Mucosa of descending colon (tissue), 3 donors: ENCODE measurements at regions not wholly inside any gene's neighbourhood (a gene's known extent, or its start where the extent isn't known, plus 50 kb on each side); places are given as distances from the start of the nearest gene placed in this dataset.

ENCODE experiments used
- ATAC-seq: fragments of 200-7000 bp; cut with Tn5 transposase; one replicate; pipeline ENCODE4 v1.9.1; 2020; ENCODE audit warnings: mild to moderate bottlenecking, moderate library complexity
- DNase-seq, 3 donors: peaks; one replicate each; pipeline ENCODE4 v3.0.0-alpha.2; 2020
- H3K36me3 ChIP-seq: fragments of 200-600 bp; one replicate; pipeline ENCODE4 v1.8.0; 2021; ENCODE audit warnings: low read depth, mild to moderate bottlenecking
- H3K4me1 ChIP-seq: fragments of 200-600 bp; one replicate; pipeline ENCODE4 v1.8.0; 2021; ENCODE audit warnings: low read depth, mild to moderate bottlenecking
- H3K4me3 ChIP-seq: fragments of 200-600 bp; one replicate; pipeline ENCODE4 v1.8.0; 2021; ENCODE audit warnings: mild to moderate bottlenecking
- H3K9me3 ChIP-seq: fragments of 200-600 bp; one replicate; pipeline ENCODE4 v1.8.0; 2021; ENCODE audit warnings: mild to moderate bottlenecking
- intact Hi-C, 2 donors: fragments of 100-400 bp; cut with DNase I in 1 of 2; cut with micrococcal nuclease in 1 of 2; formaldehyde crosslinking; loops; one replicate each; pipeline versions ENCODE4 v1.11.0 to v1.11.1; 2022; cut with DNase I, micrococcal nuclease
- TF ChIP-seq, protein P1 (sequence below): fragments of 200-600 bp; IDR thresholded peaks from one replicate; pipeline ENCODE4 v1.8.0; 2022; ENCODE audit warnings: antibody characterized with exemption, mild to moderate bottlenecking
- donor health status: DM: no; HTN: no; CAD: no; lungs with moderate emphysema.
- donor health status: DM: no; HTN: no; CAD: no.
- donor health status: DM: no; HTN: yes; CAD: no.

DNA sequence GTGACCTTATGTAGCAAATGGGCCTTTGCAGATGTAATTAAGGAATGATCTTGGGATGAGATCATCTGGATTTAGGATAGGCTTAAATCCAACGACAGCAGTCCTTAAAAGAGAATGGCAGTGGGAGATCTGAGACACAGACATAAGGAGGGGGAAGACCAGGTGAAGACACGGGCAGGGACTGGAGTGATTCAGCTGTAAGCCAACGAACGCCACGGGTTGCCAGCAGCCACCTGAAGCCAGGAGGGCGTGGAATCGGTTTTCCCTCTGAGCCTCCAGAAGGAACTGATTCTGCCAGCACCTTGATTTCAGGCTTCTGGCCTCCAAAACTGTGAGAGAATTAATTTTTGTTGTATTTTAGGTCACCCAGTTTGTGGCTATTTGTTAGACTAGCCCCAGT, 218.6 kb upstream of the ANKRD55 start:
- no peak overlapping the region for H3K4me3 ChIP-seq
- no peaks in the 10 kb centered on the region for H3K4me1 ChIP-seq
- DNase-seq (no peak), ATAC-seq (no peak)
- H3K36me3 ChIP-seq, result no peaks in the 10 kb centered on the region
- TF ChIP-seq, protein P1, sequence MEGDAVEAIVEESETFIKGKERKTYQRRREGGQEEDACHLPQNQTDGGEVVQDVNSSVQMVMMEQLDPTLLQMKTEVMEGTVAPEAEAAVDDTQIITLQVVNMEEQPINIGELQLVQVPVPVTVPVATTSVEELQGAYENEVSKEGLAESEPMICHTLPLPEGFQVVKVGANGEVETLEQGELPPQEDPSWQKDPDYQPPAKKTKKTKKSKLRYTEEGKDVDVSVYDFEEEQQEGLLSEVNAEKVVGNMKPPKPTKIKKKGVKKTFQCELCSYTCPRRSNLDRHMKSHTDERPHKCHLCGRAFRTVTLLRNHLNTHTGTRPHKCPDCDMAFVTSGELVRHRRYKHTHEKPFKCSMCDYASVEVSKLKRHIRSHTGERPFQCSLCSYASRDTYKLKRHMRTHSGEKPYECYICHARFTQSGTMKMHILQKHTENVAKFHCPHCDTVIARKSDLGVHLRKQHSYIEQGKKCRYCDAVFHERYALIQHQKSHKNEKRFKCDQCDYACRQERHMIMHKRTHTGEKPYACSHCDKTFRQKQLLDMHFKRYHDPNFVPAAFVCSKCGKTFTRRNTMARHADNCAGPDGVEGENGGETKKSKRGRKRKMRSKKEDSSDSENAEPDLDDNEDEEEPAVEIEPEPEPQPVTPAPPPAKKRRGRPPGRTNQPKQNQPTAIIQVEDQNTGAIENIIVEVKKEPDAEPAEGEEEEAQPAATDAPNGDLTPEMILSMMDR, result no peak
- no peaks in the 10 kb centered on the region for H3K9me3 ChIP-seq
- intact Hi-C loops, result no loop called here

DNA sequence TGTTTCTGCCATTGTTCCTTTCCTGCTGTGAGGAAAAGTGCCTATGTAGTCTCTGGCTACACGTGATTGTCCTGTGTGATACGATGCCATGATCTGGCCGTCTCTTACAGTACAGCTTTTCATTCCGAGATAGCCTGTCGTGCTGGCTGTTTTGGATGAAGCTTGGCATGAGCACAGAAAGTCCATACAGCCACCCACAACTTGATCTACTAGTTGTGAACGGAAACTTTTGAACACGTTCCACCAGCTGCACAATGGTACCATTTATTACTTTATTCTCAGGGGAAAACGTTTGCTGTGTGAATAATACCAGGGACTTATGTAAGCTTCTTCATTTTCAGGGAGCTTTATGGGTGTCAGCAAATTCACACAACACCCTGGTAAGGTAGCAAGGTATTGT, 217.6 kb upstream of the ANKRD55 start:
- ATAC-seq (no peak), DNase-seq (no peak)
- Histone ChIP-seq H3K36me3 (no peaks in the 10 kb centered on the region), H3K9me3 (no peaks in the 10 kb centered on the region), H3K4me1 (no peaks in the 10 kb centered on the region), H3K4me3 (no peak overlapping the region)
- intact Hi-C loops, result no loop called here
- TF ChIP-seq, protein P1, result no peak

DNA sequence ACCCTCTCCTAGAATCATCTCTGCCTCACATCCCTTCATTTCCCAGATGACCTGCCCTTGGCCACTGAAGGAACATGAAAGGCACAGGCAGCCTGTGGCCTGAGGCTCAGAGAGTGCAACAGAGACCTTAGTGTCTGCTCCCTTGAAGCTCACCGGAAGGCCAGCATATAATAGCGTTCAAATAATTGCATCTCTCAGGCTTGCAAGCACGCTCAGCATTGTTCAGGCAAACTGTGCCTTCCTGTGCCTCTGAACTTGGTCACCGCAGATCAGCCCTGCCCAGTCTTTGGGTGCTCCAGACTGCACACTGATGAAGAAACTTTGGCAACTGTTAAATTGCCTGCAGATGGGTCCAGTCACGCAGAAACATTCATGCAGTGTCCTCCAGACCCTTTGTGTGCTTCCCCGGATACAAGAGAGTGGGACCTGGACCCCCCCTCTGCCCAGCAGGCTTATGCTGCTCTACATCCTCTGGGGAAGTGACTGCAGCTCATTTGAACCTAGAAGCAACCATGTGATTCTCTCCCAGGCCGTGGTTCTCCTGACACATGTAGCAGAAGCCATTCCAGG, 216.0 kb upstream of the ANKRD55 start:
- no peak overlapping the region for H3K4me3 ChIP-seq
- intact Hi-C loops, result no loop called here

DNA sequence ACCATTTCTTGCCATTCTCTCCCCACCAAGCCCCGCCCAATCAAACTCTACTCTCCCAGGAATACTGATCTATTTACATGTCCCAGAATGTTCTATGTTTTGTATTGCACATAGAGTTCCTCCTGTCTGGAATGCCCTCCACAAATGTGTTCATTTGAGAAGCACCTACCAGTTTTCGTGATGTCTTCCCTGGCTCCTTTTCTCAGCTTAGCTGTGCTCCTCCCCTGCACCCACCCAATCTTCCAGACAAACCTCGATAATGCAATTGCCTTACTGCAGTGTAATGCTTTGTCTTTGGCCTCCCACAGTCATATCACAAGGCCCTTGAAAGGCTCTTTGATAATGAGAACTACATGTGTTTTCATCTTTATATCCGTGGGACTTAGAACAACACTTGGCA, 214.5 kb upstream of the ANKRD55 start:
- no peak for DNase-seq
- H3K36me3 ChIP-seq, result no peaks in the 10 kb centered on the region
- ATAC-seq, result no peak
- TF ChIP-seq, protein P1, result no peak
- no peak overlapping the region for H3K4me3 ChIP-seq
- H3K4me1 ChIP-seq, result no peaks in the 10 kb centered on the region
- intact Hi-C loops, result no loop called here
- no peaks in the 10 kb centered on the region for H3K9me3 ChIP-seq

More for the DNA sequence above, 216.0 kb upstream of the ANKRD55 start:
- TF ChIP-seq, protein P1, result no peak
- DNase-seq (no peak), ATAC-seq (no peak)
- Histone ChIP-seq H3K36me3 (no peaks in the 10 kb centered on the region), H3K9me3 (no peaks in the 10 kb centered on the region), H3K4me1 (no peaks in the 10 kb centered on the region)

DNA sequence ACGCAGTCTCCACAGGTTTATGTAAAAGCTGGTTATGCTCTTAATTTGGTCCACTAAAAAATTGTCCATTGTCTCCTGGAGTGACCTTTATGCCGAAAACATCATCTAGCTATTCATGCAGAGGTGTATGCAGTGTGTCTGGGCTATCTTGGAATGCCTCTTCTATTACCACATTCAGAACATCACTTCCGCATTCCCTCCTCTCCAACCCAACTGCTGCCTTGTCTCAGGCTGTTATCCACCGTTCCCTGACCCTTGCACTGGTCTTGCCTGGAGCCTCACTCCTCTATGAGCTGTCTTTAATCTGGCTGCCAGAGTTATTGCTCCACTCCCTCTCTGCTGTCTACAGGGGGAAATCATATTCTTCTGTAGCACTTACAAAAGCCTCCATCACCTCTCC, 214.1 kb upstream of the ANKRD55 start:
- intact Hi-C loops, result no loop called here
- no peak overlapping the region for H3K4me3 ChIP-seq
- H3K36me3 ChIP-seq, result no peaks in the 10 kb centered on the region
- H3K4me1 ChIP-seq, result no peaks in the 10 kb centered on the region
- ATAC-seq (peak; percentile 88), DNase-seq (peak in 1 of 3 donors; percentile 27)
- no peaks in the 10 kb centered on the region for H3K9me3 ChIP-seq
- TF ChIP-seq, protein P1, result no peak

DNA sequence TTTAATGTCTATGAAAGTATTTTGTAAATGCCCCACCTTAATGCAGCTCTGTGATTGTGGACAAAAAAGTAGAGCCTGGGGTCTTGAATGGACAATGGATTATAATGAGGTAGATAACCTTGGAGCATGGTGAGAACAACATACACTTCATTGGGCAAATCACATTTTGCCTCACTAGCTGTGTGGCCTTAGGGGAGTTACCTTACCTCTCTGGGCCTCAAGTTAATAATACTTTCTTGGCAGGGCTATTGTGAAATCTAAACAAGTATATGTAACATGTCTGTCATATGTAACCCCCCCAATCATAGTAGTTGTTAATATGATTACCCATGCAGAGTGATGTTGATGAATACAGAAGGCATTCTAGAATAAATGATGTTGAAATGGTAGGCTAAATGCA, 213.6 kb upstream of the ANKRD55 start:
- H3K4me3 ChIP-seq, result no peak overlapping the region
- TF ChIP-seq, protein P1, result no peak
- no peaks in the 10 kb centered on the region for H3K4me1 ChIP-seq
- ATAC-seq (no peak), DNase-seq (no peak)
- H3K36me3 ChIP-seq, result no peaks in the 10 kb centered on the region
- intact Hi-C loops, result no loop called here
- H3K9me3 ChIP-seq, result no peaks in the 10 kb centered on the region
